ENCODE measurements at regions not wholly inside any gene's neighbourhood (a gene's known extent, or its start where the extent isn't known, plus 50 kb on each side); places are given as distances from the start of the nearest gene placed in this dataset.
"Not testable (repeated sequence)": the region's sequence is repeated elsewhere in the genome, so short reads cannot be mapped to it uniquely, and the experiment has no call there.

- Histone ChIP-seq H3K4me3 (ENCODE audit: insufficient read depth, low read depth, low read length, poor library complexity, severe bottlenecking) (no peak overlapping the region), H3K27ac (ENCODE audit: insufficient read depth, low read length, poor library complexity, severe bottlenecking) (no peak overlapping the region), H3K9me3 (ENCODE audit: control insufficient read depth, low read length) (no peaks in the 10 kb centered on the region), H3K27me3 (replicated peaks; ENCODE audit: control insufficient read depth, insufficient read depth, low read length, poor library complexity, severe bottlenecking) (no peaks in the 10 kb centered on the region), H3K36me3 (ENCODE audit: control insufficient read depth, insufficient read depth, low read length) (no peaks in the 10 kb centered on the region), H3K4me1 (ENCODE audit: control insufficient read depth, insufficient read depth, low read length, poor library complexity, severe bottlenecking) (no peaks in the 10 kb centered on the region)
- no peak for DNase-seq
Measured at GRCh38 chr10:45147000-45147399, 146.3 kb downstream of the ZNF22 start.

DNA sequence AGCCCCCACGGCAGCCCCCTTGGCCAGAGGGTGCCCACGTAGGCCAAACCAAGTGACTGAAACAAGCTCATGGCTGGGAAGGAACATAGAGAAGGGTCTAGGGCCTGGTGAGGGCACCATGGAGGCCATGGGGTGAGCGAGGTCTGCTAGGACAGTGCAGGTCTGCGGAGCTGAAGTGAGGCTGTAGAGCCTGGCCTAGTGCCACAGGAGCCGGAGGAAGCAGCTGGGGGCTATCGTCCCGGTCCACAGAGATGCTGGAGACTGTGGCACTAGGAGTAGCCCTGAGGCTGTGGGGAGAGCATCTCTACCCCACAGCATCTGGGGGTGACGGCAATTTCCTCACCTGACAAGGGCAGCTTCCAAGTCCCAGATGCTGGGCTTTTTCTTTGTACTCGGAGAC, 150.3 kb downstream of the ZNF22 start:
- Histone ChIP-seq H3K27me3 (replicated peaks; ENCODE audit: control insufficient read depth, insufficient read depth, low read length, poor library complexity, severe bottlenecking) (no peaks in the 10 kb centered on the region), H3K9me3 (ENCODE audit: control insufficient read depth, low read length) (no peaks in the 10 kb centered on the region), H3K4me1 (ENCODE audit: control insufficient read depth, insufficient read depth, low read length, poor library complexity, severe bottlenecking) (no peaks in the 10 kb centered on the region), H3K36me3 (ENCODE audit: control insufficient read depth, insufficient read depth, low read length) (no peaks in the 10 kb centered on the region), H3K27ac (ENCODE audit: insufficient read depth, low read length, poor library complexity, severe bottlenecking) (no peak overlapping the region), H3K4me3 (ENCODE audit: insufficient read depth, low read depth, low read length, poor library complexity, severe bottlenecking) (no peak overlapping the region)
- no peak for DNase-seq

DNA sequence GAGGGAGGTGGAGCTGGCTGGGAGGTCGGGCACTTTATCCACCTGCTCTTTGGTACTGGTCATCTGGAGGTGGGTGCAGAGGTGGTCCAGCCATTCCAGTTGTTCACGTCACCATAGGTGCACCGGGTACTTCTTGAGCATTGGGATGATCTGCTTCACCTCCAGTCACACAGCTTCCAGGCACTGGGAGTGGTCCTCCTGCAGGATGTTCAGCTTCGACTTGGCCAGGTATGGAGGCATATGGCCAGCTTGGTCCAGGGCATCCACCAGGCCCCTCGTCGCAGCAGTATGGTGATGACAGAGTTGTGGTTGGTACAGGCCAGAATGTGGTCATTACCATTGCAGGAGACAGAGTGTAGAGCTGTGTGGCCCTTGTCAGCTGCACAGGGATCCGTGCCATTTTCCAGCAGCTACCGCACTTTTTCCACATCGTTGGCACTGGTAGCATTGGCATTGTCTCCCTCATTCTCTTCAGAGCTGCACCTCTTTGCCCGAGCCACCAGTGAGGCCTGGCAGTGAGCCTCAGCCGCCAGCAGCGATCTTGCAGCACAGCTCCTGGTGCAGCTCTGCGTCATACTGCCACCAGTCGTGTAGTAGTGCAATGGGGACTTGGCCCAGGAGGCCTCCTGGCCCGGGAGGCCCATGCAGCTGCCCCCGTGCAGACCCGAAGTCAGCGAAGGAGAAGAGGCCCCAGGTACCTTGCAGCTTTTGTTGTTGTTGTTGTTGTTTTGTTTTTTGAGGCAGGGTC, 150.9 kb downstream of the ZNF22 start:
- Histone ChIP-seq H3K36me3 (ENCODE audit: control insufficient read depth, insufficient read depth, low read length) (no peaks in the 10 kb centered on the region), H3K4me1 (ENCODE audit: control insufficient read depth, insufficient read depth, low read length, poor library complexity, severe bottlenecking) (no peaks in the 10 kb centered on the region), H3K4me3 (ENCODE audit: insufficient read depth, low read depth, low read length, poor library complexity, severe bottlenecking) (no peak overlapping the region), H3K27ac (ENCODE audit: insufficient read depth, low read length, poor library complexity, severe bottlenecking) (no peak overlapping the region), H3K27me3 (replicated peaks; ENCODE audit: control insufficient read depth, insufficient read depth, low read length, poor library complexity, severe bottlenecking) (no peaks in the 10 kb centered on the region), H3K9me3 (ENCODE audit: control insufficient read depth, low read length) (no peaks in the 10 kb centered on the region)
- no peak for DNase-seq

DNA sequence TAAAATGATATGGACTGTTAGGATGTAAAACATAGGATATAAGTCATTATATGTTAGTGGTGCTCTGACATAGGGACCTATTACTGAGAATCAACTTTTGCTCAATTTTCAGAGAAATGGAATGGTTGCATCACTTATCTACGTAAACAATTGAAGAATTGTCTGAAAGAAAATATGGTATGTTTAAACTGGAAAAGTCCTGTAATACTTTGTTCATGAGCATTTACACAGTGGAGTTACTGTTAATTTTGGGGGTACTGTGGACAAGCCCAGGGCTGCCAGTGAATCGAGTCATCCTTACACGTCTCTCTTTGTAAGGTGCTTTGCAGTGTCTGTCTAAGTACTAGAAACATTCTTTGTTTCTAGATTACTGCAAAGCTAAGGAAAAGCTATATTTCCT, 152.0 kb downstream of the ZNF22 start:
- Histone ChIP-seq H3K36me3 (ENCODE audit: control insufficient read depth, insufficient read depth, low read length) (no peaks in the 10 kb centered on the region), H3K4me1 (ENCODE audit: control insufficient read depth, insufficient read depth, low read length, poor library complexity, severe bottlenecking) (no peaks in the 10 kb centered on the region), H3K4me3 (ENCODE audit: insufficient read depth, low read depth, low read length, poor library complexity, severe bottlenecking) (no peak overlapping the region), H3K9me3 (ENCODE audit: control insufficient read depth, low read length) (no peaks in the 10 kb centered on the region), H3K27ac (ENCODE audit: insufficient read depth, low read length, poor library complexity, severe bottlenecking) (no peak overlapping the region), H3K27me3 (replicated peaks; ENCODE audit: control insufficient read depth, insufficient read depth, low read length, poor library complexity, severe bottlenecking) (no peaks in the 10 kb centered on the region)
- no peak for DNase-seq

GRCh38 chr10:45154502-45154901, 153.8 kb downstream of the ZNF22 start:
- Histone ChIP-seq H3K9me3 (ENCODE audit: control insufficient read depth, low read length) (no peaks in the 10 kb centered on the region), H3K4me3 (ENCODE audit: insufficient read depth, low read depth, low read length, poor library complexity, severe bottlenecking) (no peak overlapping the region), H3K36me3 (ENCODE audit: control insufficient read depth, insufficient read depth, low read length) (no peaks in the 10 kb centered on the region), H3K27ac (ENCODE audit: insufficient read depth, low read length, poor library complexity, severe bottlenecking) (no peak overlapping the region), H3K27me3 (replicated peaks; ENCODE audit: control insufficient read depth, insufficient read depth, low read length, poor library complexity, severe bottlenecking) (no peaks in the 10 kb centered on the region), H3K4me1 (ENCODE audit: control insufficient read depth, insufficient read depth, low read length, poor library complexity, severe bottlenecking) (no peaks in the 10 kb centered on the region)
- no peak for DNase-seq

DNA sequence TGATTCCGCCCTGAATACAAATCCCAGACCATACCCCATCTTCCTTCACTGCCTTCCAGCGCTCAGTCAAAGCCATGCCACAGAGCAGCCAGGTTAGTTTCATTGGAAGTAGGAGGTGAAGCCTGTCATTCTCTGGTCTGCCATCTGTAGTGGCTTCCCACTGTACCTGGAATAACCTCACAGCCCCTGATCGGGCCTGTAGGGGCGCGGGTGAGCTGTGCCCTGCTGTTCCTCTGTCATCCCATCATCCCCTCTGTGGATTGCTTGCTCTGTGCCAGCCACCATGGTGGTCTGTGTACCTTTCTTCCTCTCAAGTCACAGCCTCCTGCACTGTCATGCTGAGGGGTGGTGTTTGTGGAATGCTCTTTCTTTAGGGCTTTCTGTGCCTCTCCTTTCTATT, 155.1 kb downstream of the ZNF22 start:
- DNase-seq = no peak
- Histone ChIP-seq H3K36me3 (ENCODE audit: control insufficient read depth, insufficient read depth, low read length) (no peaks in the 10 kb centered on the region), H3K9me3 (ENCODE audit: control insufficient read depth, low read length) (no peaks in the 10 kb centered on the region), H3K4me3 (ENCODE audit: insufficient read depth, low read depth, low read length, poor library complexity, severe bottlenecking) (no peak overlapping the region), H3K27me3 (replicated peaks; ENCODE audit: control insufficient read depth, insufficient read depth, low read length, poor library complexity, severe bottlenecking) (no peaks in the 10 kb centered on the region), H3K27ac (ENCODE audit: insufficient read depth, low read length, poor library complexity, severe bottlenecking) (no peak overlapping the region), H3K4me1 (ENCODE audit: control insufficient read depth, insufficient read depth, low read length, poor library complexity, severe bottlenecking) (no peaks in the 10 kb centered on the region)

DNA sequence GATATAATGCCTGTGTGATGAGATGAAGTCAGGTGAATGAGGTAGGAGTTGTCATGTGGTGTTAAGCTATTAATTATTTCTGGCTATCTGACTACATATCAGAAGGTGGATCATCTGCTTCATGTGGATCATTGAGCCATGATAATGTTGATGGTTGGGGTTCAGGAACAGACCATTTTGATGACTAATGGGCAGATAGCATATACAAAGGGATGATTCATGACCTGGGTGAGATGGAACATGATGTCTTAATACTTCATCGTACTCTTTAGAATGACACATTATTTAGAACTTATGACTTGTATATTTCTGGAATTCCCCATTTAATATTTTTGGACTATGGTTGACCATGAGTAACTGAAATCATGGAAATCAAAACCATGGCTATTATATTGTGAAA, 155.1 kb downstream of the OR13A1 start:
- Histone ChIP-seq H3K4me1 (ENCODE audit: control insufficient read depth, insufficient read depth, low read length, poor library complexity, severe bottlenecking) (no peaks in the 10 kb centered on the region), H3K27me3 (replicated peaks; ENCODE audit: control insufficient read depth, insufficient read depth, low read length, poor library complexity, severe bottlenecking) (no peaks in the 10 kb centered on the region), H3K9me3 (ENCODE audit: control insufficient read depth, low read length) (no peaks in the 10 kb centered on the region), H3K36me3 (ENCODE audit: control insufficient read depth, insufficient read depth, low read length) (no peaks in the 10 kb centered on the region), H3K4me3 (ENCODE audit: insufficient read depth, low read depth, low read length, poor library complexity, severe bottlenecking) (no peak overlapping the region), H3K27ac (ENCODE audit: insufficient read depth, low read length, poor library complexity, severe bottlenecking) (no peak overlapping the region)
- DNase-seq = no peak

DNA sequence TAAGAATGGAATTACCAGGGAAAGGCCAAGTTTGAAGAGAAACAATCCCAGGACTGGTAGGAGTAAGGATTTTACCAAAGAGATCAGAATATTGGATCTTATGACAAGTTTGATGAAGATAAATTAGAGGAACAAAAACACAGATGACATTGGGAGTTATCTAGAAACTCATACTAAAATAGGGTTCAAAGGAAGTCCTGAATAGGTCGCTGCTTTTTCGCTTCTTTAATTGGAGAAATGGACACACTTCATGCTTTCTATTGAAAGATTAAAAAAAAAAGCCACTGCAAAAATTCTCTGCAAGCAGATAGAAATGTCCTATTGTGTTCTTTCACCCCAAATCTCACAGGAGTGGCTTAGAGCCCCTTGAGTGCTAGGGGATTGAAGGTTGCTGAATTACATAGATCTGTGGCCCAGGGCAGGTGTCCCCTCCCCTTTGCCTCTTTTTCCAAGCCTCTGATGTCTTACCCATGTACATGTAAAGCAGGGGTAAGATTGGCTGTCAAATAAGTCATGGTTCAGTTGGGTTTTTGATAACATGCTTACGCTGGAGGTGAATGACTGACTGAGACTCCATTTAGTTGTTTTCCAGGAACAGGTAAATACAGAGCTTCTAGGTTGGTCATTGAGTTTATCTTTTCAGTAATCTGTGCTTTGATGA, 152.0 kb downstream of the OR13A1 start:
- Histone ChIP-seq H3K9me3 (ENCODE audit: control insufficient read depth, low read length) (no peaks in the 10 kb centered on the region), H3K36me3 (ENCODE audit: control insufficient read depth, insufficient read depth, low read length) (no peaks in the 10 kb centered on the region), H3K4me1 (ENCODE audit: control insufficient read depth, insufficient read depth, low read length, poor library complexity, severe bottlenecking) (no peaks in the 10 kb centered on the region), H3K27ac (ENCODE audit: insufficient read depth, low read length, poor library complexity, severe bottlenecking) (no peak overlapping the region), H3K4me3 (ENCODE audit: insufficient read depth, low read depth, low read length, poor library complexity, severe bottlenecking) (no peak overlapping the region), H3K27me3 (replicated peaks; ENCODE audit: control insufficient read depth, insufficient read depth, low read length, poor library complexity, severe bottlenecking) (no peaks in the 10 kb centered on the region)
- no peak for DNase-seq

- H3K27me3 ChIP-seq (replicated peaks; ENCODE audit: control insufficient read depth, insufficient read depth, low read length, poor library complexity, severe bottlenecking); H3K27ac ChIP-seq (ENCODE audit: insufficient read depth, low read length, poor library complexity, severe bottlenecking); H3K9me3 ChIP-seq (ENCODE audit: control insufficient read depth, low read length); H3K36me3 ChIP-seq (ENCODE audit: control insufficient read depth, insufficient read depth, low read length); DNase-seq; H3K4me3 ChIP-seq (ENCODE audit: insufficient read depth, low read depth, low read length, poor library complexity, severe bottlenecking); H3K4me1 ChIP-seq (ENCODE audit: control insufficient read depth, insufficient read depth, low read length, poor library complexity, severe bottlenecking): not testable (repeated sequence)
Measured at GRCh38 chr10:45175520-45176118, 139.8 kb downstream of the OR13A1 start.

DNA sequence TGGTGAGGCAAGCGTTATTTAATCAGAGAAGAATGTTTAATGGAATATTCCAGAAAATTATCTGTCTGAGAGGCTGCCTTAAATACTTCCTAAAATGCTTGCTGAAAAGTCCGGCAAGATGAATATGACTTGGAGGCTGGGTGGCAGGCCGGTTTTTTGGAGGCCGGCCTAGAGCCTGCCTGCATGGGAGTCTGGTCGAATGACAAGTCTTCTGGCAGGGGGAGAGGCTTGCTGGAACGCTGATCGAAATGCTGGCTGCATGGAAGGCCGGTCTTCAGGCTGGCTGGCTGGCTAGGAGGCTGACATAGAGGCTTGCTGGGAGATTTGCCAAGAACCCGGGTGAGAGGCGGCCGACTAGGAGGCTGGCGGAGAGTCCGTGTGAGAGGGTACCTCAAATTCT, 135.7 kb downstream of the OR13A1 start:
- no peaks in the 10 kb centered on the region for H3K27me3 ChIP-seq (replicated peaks; ENCODE audit: control insufficient read depth, insufficient read depth, low read length, poor library complexity, severe bottlenecking)
- H3K36me3 ChIP-seq (ENCODE audit: control insufficient read depth, insufficient read depth, low read length) = no peaks in the 10 kb centered on the region
- no peak overlapping the region for H3K27ac ChIP-seq (ENCODE audit: insufficient read depth, low read length, poor library complexity, severe bottlenecking)
- no peaks in the 10 kb centered on the region for H3K9me3 ChIP-seq (ENCODE audit: control insufficient read depth, low read length)
- no peak for DNase-seq
- H3K4me3 ChIP-seq (ENCODE audit: insufficient read depth, low read depth, low read length, poor library complexity, severe bottlenecking) = no peak overlapping the region
- H3K4me1 ChIP-seq (ENCODE audit: control insufficient read depth, insufficient read depth, low read length, poor library complexity, severe bottlenecking) = no peaks in the 10 kb centered on the region

Data from effector memory CD4-positive, alpha-beta T cell (primary cell).